ENCODE measurements at regions not wholly inside any gene's neighbourhood (a gene's known extent, or its start where the extent isn't known, plus 50 kb on each side); places are given as distances from the start of the nearest gene placed in this dataset.
"Not testable (repeated sequence)": the region's sequence is repeated elsewhere in the genome, so short reads cannot be mapped to it uniquely, and the experiment has no call there.

DNA sequence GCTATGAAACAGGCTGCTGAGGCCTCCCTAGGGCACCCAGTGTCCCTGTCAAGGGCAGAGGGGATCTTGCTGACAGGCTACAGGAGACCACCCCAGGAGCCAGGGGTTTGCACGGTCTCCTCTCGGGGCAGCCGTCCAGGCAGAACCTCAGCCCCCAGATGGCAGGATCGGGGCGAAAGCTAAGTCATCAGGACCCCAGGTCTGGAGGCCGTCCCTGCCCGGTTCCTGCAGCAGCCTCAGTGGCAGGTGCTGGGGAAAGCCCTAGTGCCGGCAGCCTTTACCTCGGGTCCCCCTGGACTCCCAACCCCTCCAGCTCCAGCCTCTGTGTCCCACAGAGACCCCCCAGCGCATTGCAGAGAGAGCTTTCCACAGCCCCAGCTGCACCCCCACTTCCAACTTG, 103.8 kb upstream of the C14orf180 start:
- no peak overlapping the region for H3K4me3 ChIP-seq (ENCODE audit: low read depth, low read length)
- TF ChIP-seq, protein P1, sequence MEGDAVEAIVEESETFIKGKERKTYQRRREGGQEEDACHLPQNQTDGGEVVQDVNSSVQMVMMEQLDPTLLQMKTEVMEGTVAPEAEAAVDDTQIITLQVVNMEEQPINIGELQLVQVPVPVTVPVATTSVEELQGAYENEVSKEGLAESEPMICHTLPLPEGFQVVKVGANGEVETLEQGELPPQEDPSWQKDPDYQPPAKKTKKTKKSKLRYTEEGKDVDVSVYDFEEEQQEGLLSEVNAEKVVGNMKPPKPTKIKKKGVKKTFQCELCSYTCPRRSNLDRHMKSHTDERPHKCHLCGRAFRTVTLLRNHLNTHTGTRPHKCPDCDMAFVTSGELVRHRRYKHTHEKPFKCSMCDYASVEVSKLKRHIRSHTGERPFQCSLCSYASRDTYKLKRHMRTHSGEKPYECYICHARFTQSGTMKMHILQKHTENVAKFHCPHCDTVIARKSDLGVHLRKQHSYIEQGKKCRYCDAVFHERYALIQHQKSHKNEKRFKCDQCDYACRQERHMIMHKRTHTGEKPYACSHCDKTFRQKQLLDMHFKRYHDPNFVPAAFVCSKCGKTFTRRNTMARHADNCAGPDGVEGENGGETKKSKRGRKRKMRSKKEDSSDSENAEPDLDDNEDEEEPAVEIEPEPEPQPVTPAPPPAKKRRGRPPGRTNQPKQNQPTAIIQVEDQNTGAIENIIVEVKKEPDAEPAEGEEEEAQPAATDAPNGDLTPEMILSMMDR (conservative IDR thresholded peaks at IDR 0.05; ENCODE audit: low read depth, low read length) = no peak
- no peak for DNase-seq (ENCODE audit: low read depth)

GRCh38 chr14:104476437-104476836, 103.1 kb upstream of the C14orf180 start:
- DNase-seq (ENCODE audit: low read depth) = no peak
- no peak overlapping the region for H3K4me3 ChIP-seq (ENCODE audit: low read depth, low read length)
- TF ChIP-seq, protein P1 (conservative IDR thresholded peaks at IDR 0.05; ENCODE audit: low read depth, low read length) = no peak

- no peak overlapping the region for H3K4me3 ChIP-seq (ENCODE audit: low read depth, low read length)
- TF ChIP-seq, protein P1 (conservative IDR thresholded peaks at IDR 0.05; ENCODE audit: low read depth, low read length) = no peak
- DNase-seq (ENCODE audit: low read depth) = no peak
These were observed 102.4 kb upstream of the C14orf180 start for GRCh38 chr14:104477117-104477623.

DNA sequence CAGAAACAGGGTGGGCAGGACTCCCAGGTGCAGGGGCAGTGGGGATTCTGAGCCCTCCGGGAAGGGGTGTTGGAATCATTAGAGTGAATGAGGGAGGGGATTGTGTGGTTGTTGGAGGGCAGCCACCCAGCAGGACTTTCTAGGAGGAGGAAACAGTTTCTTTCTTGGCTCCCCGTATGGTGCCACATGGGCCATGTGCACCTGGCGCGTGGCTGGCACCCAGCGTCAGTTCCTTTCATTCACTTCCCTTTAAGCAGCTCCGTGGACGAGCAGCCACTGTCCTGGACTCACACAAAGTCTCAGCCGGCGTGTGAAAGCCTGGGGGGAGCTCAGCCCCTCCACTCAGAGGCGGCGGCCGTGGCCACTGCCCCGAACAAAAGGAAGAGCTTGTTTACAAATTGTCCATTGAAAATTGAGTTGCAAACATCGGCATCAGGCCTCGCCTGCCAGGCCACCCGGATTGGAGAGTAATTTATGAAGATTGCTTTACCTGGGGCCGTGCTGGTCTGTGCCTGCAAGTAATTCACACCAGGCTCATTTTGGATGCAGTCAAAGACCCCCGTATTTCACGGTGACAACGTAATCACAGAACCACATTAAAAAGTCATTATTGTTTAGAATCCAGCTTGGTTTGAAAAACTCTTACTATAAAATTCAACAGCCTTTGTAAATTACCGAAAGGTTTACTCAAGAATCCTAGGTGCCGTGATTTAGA, 101.7 kb upstream of the C14orf180 start:
- H3K4me3 ChIP-seq (ENCODE audit: low read depth, low read length) = no peak overlapping the region
- no peak for DNase-seq (ENCODE audit: low read depth)
- TF ChIP-seq, protein P1 (conservative IDR thresholded peaks at IDR 0.05; ENCODE audit: low read depth, low read length) = no peak

DNA sequence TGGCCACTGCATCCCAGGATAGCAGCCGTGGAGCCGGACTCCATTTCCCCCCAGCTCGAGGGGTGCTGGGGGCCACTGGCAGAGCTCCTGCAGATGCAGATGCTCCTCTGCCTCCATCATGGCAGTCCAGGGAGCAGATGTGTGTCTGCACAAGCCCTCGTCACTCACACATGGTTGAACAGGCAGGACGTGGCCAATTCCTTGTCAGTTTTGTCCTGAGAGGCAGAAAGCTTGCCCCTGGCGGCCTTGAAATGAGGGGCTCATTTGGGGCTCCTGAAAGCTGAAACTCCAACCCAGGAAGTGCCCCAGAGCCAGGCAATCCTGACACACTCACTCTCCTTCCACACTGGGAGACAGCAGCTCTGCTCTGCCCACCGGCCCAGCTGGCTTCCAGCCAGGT, 100.9 kb upstream of the C14orf180 start:
- H3K4me3 ChIP-seq (ENCODE audit: low read depth, low read length) = no peak overlapping the region
- TF ChIP-seq, protein P1 (conservative IDR thresholded peaks at IDR 0.05; ENCODE audit: low read depth, low read length) = no peak
- DNase-seq (ENCODE audit: low read depth) = no peak

DNA sequence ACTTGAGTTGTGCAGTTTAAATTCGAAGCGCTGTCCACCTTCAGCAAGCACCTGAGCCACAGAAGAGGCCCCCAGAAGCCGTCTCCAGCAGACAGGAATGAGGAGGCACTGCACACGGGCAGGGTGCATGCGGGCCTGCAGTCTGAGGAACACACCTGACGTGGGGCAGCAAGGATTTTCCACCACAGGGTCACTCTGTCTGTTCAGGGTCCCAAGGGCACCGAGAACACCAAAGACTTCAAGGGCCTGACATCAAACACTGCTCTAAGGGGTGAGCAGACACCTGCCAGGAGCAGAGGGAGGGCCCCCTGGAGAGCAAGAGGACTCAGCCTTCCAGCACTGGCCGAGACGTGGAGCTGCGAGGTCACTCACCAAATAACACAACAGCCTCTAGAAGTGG, 99.7 kb upstream of the C14orf180 start:
- H3K4me3 ChIP-seq (ENCODE audit: low read depth, low read length) = no peak overlapping the region
- TF ChIP-seq, protein P1 (conservative IDR thresholded peaks at IDR 0.05; ENCODE audit: low read depth, low read length) = no peak
- DNase-seq (ENCODE audit: low read depth) = no peak

GRCh38 chr14:104481323-104481722, 98.2 kb upstream of the C14orf180 start:
- no peak for DNase-seq (ENCODE audit: low read depth)
- no peak overlapping the region for H3K4me3 ChIP-seq (ENCODE audit: low read depth, low read length)
- TF ChIP-seq, protein P1 (conservative IDR thresholded peaks at IDR 0.05; ENCODE audit: low read depth, low read length) = no peak

- H3K4me3 ChIP-seq (ENCODE audit: low read depth, low read length); DNase-seq (ENCODE audit: low read depth): not testable (repeated sequence)
These were observed 97.5 kb upstream of the C14orf180 start for GRCh38 chr14:104482017-104482416.
